ENCODE measurements at regions not wholly inside any gene's neighbourhood (a gene's known extent, or its start where the extent isn't known, plus 50 kb on each side); places are given as distances from the start of the nearest gene placed in this dataset.
"Not testable (repeated sequence)": the region's sequence is repeated elsewhere in the genome, so short reads cannot be mapped to it uniquely, and the experiment has no call there.

GRCh38 chr1:181971424-181971823 lies 90.1 kb downstream of the ZNF648 start:
- Histone ChIP-seq H3K4me3 (no peak overlapping the region), H3K36me3 (no peaks in the 10 kb centered on the region), H3K9me3 (peaks cover 0 to 3% of the 10 kb centered on the region in 2 donors), H3K27ac (no peak overlapping the region), H3K27me3 (no peaks in the 10 kb centered on the region), H3K4me1 (no peaks in the 10 kb centered on the region)
- TF ChIP-seq CTCF (IDR thresholded peaks at IDR 0.05), result no peak
- intact Hi-C loops (cut with DNase I), result no loop called here
- no peak for DNase-seq (ENCODE audit: low spot score in 2 of 2)

GRCh38 chr1:181969902-181970301 lies 91.6 kb downstream of the ZNF648 start:
- Histone ChIP-seq H3K4me3 (no peak overlapping the region), H3K36me3 (no peaks in the 10 kb centered on the region), H3K27ac (no peak overlapping the region), H3K9me3 (no peaks in the 10 kb centered on the region), H3K27me3 (no peaks in the 10 kb centered on the region), H3K4me1 (no peaks in the 10 kb centered on the region)
- TF ChIP-seq CTCF (IDR thresholded peaks at IDR 0.05), result no peak
- intact Hi-C loops (cut with DNase I), result no loop called here
- no peak for DNase-seq (ENCODE audit: low spot score in 2 of 2)

- H3K27ac ChIP-seq; H3K4me1 ChIP-seq; H3K27me3 ChIP-seq; H3K4me3 ChIP-seq; intact Hi-C loops (cut with DNase I); H3K9me3 ChIP-seq; H3K36me3 ChIP-seq; DNase-seq (ENCODE audit: low spot score in 2 of 2): not testable (repeated sequence)
Measured at GRCh38 chr1:181954696-181955095, 106.8 kb downstream of the ZNF648 start.

- intact Hi-C loops (cut with DNase I); H3K4me3 ChIP-seq; H3K36me3 ChIP-seq; H3K4me1 ChIP-seq; DNase-seq (ENCODE audit: low spot score in 2 of 2); H3K27ac ChIP-seq; H3K27me3 ChIP-seq; H3K9me3 ChIP-seq: not testable (repeated sequence)
Measured at GRCh38 chr1:181954178-181954577, 107.3 kb downstream of the ZNF648 start.

GRCh38 chr1:181953596-181953995 lies 107.9 kb downstream of the ZNF648 start:
- intact Hi-C loops (cut with DNase I), result no loop called here
- TF ChIP-seq CTCF (IDR thresholded peaks at IDR 0.05), result no peak
- H3K4me1 ChIP-seq, result no peaks in the 10 kb centered on the region
- H3K27me3 ChIP-seq, result no peaks in the 10 kb centered on the region
- H3K36me3 ChIP-seq, result no peaks in the 10 kb centered on the region
- H3K4me3 ChIP-seq, result no peak overlapping the region
- peaks cover 0 to 3% of the 10 kb centered on the region in 2 donors for H3K9me3 ChIP-seq
- no peak overlapping the region for H3K27ac ChIP-seq
- DNase-seq (ENCODE audit: low spot score in 2 of 2), result no peak

- no peak for DNase-seq (ENCODE audit: low spot score in 2 of 2)
- H3K27ac ChIP-seq, result no peak overlapping the region
- no peaks in the 10 kb centered on the region for H3K27me3 ChIP-seq
- no peak for TF ChIP-seq CTCF (IDR thresholded peaks at IDR 0.05)
- H3K4me1 ChIP-seq, result no peaks in the 10 kb centered on the region
- intact Hi-C loops (cut with DNase I), result no loop called here
- H3K36me3 ChIP-seq, result no peaks in the 10 kb centered on the region
- H3K4me3 ChIP-seq, result no peak overlapping the region
- H3K9me3 ChIP-seq, result peaks cover 0 to 4% of the 10 kb centered on the region in 2 donors
Measured at GRCh38 chr1:181951213-181951612, 110.3 kb downstream of the ZNF648 start.

- Histone ChIP-seq H3K9me3 (peaks cover 0 to 12% of the 10 kb centered on the region in 2 donors), H3K27ac (no peak overlapping the region), H3K27me3 (no peaks in the 10 kb centered on the region), H3K4me1 (no peaks in the 10 kb centered on the region), H3K4me3 (no peak overlapping the region), H3K36me3 (no peaks in the 10 kb centered on the region)
- TF ChIP-seq CTCF (IDR thresholded peaks at IDR 0.05), result no peak
- no peak for DNase-seq (ENCODE audit: low spot score in 2 of 2)
- intact Hi-C loops (cut with DNase I), result no loop called here
Measured at GRCh38 chr1:181949500-181949899, 112.0 kb downstream of the ZNF648 start.

Data from ascending aorta (tissue), 2 donors.